HG02884 (cell line): ENCODE measurements at regions not wholly inside any gene's neighbourhood (a gene's known extent, or its start where the extent isn't known, plus 50 kb on each side); places are given as distances from the start of the nearest gene placed in this dataset.

Experiments
- ATAC-seq: cut with Tn5 transposase; IDR thresholded peaks from one replicate; pipeline ENCODE4 v1.9.1; 2021; ENCODE audit warnings: mild to moderate bottlenecking, moderate library complexity; ENCODE audit not compliant: unreplicated experiment

DNA sequence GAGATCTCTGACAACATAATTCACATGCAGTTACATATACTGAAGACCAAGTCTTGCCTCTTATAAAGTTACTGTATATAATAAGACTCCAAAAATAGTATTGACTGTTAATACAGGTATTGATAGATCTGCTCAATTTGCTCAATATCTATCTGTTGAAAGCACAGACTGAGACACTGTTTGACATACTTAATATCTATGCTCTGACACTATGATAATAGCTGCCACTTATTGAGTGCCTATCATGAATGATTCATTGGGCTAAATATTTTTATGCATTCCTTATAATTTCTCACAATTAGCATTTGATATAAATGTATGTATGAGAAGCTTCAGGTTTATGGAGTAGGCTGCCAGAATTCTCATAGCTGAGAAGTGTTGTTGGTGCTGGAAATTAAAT, 1600.9 kb upstream of the IGFBP7 start:
- ATAC-seq: no peak

DNA sequence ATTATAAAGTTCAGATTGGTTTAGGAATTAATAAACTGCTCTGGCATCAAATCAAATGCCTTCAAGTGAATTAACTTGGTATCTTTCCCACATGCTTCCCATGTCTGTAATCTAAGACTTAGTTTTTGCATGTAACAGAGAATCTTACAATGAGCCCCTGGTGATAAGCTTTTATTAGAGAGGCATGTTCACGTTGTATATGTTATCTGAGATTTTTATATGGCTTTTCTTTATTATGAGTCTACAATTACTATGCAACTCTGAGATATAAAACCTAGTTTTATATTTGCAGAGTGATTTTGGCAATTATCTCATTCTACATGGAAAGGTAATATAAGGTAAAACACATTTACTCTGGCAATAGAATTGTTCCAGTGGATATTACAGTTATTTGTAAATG, 1578.4 kb upstream of the IGFBP7 start:
- ATAC-seq: no peak

GRCh38 chr4:58679886-58680285, 1569.7 kb upstream of the IGFBP7 start:
- ATAC-seq: no peak

DNA sequence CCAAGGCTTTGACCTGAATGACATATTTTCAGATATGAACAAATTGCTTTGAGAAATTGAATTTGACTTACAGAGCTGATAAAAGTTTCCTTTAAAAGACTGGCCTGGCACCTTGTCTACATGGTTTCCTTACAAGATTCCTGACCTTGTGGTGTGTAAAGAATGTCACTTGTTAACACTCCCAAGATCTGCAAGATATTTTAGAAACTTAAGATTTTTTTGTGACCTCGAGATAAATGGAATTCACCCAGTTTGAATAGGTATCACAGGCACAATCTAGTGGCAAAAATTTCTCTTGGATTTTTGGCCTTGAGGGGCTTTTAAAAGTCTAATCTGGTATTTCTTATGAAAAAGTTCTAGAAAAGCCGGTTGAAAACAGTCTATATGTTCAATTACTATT, 1568.9 kb upstream of the IGFBP7 start:
- no peak for ATAC-seq

- ATAC-seq: no peak
These were observed 1559.6 kb upstream of the IGFBP7 start for GRCh38 chr4:58669783-58670182.

- no peak for ATAC-seq
These were observed 1555.5 kb upstream of the IGFBP7 start for GRCh38 chr4:58665649-58666048.

DNA sequence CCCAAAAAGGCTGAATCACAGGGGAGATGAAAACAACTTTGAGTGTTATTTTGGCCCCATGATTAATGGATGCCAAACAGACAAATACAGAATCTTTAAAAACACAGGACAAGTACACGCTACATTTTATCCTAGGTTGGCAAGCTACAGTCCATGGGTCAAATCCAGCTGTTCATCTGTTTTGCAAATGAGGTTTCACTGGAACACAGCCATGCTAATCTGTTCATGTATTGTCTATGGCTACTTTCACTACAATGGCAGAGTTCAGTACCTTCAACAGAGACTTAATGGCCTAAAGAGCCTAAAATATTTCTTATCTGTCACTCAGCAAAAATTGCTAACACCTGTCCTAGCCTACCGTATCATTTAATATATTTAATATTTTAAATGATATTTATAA, 1548.5 kb upstream of the IGFBP7 start:
- no peak for ATAC-seq

DNA sequence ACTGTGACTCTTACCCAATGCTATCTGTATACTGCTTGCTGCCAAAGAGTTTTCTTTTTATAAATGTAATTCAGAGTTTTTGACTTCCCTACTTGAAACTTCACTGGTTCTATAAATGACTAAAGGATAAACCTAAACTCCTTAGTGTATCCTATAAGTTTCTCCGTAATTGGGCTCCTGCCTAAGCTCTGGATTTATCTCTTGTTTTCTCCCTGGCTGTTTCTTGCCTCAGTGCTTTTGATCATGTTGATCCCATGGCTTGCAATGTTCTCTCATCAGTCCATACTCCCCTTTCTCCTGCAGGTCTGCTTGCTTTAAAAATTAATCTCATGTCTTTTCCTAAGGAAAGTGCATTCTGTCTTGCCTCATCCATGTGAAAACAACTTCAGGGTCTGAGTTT, 1543.1 kb upstream of the IGFBP7 start:
- no peak for ATAC-seq

GRCh38 chr4:58649226-58649625, 1539.0 kb upstream of the IGFBP7 start:
- ATAC-seq: no peak

DNA sequence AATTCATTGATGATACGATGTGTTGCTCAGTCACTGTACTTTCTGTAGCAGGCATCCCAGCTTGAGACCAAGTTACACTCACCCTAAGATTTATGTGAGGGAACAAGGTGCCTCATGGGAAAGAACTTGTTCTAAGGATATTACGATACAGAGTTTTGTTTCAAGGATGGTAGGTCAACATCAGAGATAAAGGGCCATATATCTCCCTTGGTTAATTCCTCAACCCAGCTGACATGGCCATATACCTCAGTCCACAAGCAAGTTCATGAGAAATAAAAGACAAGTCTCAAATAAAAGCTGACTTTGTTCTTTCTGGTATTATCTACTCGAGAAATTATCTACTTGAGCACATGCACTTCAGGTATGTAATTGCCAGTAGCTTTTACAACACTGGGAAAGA, 1535.9 kb upstream of the IGFBP7 start:
- no peak for ATAC-seq

DNA sequence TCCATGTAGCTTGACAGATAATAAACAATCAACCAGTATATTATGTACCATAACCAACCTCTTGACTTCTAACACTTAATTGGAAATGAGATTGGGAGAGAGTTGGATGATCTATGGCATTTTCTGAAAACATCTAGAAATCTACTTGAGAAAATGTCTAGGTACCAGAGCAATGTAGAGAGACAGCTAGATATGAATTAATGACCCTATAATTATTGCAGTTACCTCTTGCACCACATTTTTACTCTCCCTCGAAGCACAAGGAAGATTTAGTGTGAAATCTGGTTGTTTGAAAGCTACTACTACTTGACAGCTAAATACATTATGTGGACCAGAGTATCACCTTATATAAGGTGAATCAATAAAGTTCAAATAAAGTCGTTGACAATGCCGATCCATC, 1534.4 kb upstream of the IGFBP7 start:
- no peak for ATAC-seq

DNA sequence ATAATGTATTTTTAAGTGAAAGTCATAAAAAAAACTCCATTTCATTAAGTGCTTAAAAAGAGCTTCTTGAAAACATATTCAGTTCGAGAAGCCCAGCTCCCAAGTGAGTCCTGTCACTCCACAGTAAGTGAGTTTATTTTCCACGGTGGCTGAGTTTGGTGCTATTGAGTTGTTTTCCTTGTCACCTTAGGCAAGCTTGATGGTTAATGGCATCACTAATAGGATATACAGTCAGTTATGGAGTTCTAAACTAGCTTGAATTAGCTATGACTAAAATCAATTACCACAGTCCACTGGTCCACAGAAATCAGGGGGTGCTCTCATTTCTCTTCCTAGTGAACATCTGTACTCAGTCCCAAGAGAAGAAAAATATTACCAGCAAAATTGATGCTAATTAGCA, 1526.2 kb upstream of the IGFBP7 start:
- no peak for ATAC-seq

- no peak for ATAC-seq
These were observed 1507.0 kb upstream of the IGFBP7 start for GRCh38 chr4:58617226-58617625.

DNA sequence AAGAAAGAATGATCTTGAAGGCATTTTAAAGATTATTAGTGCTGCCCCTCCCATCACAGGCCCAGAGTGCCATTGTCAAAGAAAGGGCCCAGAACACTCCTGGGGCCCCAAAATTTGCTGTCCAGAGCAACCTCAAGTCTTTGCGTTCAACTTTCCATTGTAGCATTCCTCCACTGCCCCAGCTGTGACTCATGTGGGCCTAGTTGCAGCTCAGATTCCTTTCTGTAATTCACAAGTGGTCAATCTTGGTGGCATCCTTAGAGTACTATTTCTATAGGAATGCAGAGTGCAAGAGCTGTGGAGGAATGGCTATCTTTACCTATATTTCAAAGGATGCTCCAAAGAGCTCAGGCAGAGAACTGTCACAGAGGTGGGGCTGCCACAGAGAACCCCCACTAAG, 1500.8 kb upstream of the IGFBP7 start:
- no peak for ATAC-seq

DNA sequence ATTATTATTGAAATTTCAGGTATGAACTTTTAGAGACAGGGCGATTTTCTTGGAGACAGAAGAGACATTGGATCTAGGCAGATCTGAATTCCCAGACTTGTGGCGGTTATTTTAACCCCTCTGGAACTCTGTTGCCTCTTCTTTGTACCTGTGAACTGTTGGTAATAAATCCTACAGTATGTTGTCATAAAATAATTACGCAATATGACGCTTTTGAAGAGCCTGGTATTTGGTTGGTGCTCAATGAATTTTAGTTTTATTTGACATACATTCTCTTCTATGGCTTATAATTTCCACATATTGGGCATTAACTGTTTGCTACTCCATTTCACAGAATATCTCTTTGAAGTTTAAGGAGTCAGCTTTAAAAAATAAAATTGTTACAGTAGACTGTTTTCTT, 1496.1 kb upstream of the IGFBP7 start:
- ATAC-seq: no peak

DNA sequence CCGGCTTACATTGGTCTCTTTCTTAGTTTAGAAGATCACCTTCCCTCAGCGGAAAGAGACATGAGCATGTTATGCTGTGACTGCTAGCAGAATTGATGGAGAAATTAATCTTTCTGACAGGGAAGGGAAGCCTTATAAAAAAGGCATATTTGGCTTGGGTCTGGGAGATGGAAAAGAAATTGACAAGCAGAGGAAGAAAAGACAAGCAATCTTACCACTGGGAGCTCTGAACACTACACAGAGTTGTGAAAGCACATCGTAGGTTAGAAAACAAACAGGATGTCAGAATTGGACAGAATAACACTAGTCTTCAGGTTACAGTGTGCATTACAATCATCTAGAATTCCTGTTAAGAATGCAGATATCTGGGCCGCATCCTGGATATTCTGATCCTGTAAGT, 1493.8 kb upstream of the IGFBP7 start:
- ATAC-seq: no peak

GRCh38 chr4:58602731-58603359, 1492.7 kb upstream of the IGFBP7 start:
- no peak for ATAC-seq

DNA sequence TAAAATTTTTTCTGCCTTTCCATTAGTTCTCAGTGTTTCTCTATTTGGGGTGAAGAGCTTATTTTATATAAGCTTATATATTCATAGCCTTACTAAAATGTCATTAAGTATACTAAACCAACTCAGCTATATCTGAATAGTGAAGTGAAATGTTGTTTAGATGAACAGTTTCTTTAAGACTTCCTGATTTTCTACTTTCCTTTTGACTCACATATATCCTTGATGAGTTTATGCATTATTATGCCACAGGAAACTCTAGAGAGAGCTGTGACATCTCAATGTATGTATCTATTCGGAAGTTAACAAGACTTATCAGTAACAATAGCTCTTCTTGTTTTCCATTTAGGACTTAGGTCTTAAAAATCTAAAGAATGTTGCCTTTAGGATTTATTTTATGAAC, 1491.8 kb upstream of the IGFBP7 start:
- ATAC-seq: no peak

DNA sequence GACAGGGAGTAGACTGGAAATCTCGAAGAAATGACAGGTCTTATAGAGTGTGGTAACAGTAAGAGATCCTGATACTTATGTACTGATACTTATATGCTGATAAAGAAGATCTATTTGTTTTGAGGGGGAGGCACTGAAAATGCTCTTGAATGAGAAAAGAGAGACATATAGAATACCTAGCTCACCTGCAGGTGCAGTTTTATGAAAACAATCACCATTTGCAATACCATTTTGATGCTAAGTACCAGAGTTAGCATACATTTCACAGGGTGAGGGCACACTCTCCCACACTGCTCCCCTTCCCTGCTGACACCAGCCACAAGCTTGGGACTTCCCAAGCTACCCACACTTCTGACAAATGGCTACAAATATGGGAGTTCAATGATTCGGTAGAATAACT, 1490.1 kb upstream of the IGFBP7 start:
- no peak for ATAC-seq

DNA sequence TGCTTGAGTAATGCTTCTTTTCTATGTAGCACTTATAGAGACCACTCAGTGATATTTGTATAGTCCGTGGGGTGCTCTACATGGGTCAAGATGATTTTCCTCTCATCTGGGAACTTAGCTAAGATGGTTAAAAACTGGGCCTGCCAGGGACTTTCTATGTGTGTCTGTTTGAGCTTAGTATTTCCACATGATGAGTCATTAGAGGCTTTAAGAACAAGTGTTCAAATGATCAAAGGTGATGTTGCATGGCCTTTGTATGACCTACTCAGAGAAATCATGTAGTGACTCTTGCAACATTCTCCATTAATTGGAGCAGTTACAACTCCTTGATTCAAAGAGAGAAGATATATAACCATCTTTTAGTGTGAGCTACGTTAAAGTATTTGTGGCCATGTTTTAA, 1480.5 kb upstream of the IGFBP7 start:
- no peak for ATAC-seq

GRCh38 chr4:58587856-58588255, 1477.7 kb upstream of the IGFBP7 start:
- ATAC-seq: no peak

- ATAC-seq: no peak
These were observed 1456.1 kb upstream of the IGFBP7 start for GRCh38 chr4:58566260-58566659.

- no peak for ATAC-seq
These were observed 1454.7 kb upstream of the IGFBP7 start for GRCh38 chr4:58564695-58565475.
